D721Med (cell line): ENCODE measurements at regions not wholly inside any gene's neighbourhood (a gene's known extent, or its start where the extent isn't known, plus 50 kb on each side); places are given as distances from the start of the nearest gene placed in this dataset.

Experiments
- DNase-seq: peaks from one replicate; pipeline ENCODE4 v3.0.0; 2011; ENCODE audit warnings: low spot score; ENCODE audit not compliant: insufficient read length
- FAIRE-seq: peaks from 2 replicates; lab custom pipeline; 2011; peaks lifted over from hg19 to GRCh38; lab: Jason Lieb, UNC
- TF ChIP-seq, protein P1 (sequence below): IDR thresholded peaks from 2 replicates; pipeline ENCODE4 v1.5.1; 2012; ENCODE audit warnings: mild to moderate bottlenecking, control low read depth; ENCODE audit not compliant: insufficient read depth; ENCODE audit errors: missing control alignments

DNA sequence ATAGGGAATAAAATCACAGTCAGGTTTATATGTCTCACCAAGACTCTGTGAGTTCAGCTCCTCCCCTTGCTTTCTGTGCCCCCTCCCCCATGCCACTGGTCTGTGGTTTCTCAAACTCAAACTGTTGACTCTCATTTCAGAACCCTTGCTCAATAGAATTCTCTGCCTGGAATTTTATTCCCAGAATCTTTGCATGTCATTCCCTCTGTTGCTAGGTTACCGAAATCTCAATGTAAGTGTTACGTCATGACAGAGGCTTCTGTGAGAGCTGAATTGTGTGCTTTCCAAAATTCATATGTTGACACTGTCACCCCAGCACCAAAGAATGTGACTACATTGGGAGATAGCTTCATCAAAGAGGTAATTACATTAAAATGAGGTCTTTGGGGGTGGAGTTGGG lies 1938.8 kb downstream of the TP53TG3F start:
- FAIRE-seq: no peak
- TF ChIP-seq, protein P1, sequence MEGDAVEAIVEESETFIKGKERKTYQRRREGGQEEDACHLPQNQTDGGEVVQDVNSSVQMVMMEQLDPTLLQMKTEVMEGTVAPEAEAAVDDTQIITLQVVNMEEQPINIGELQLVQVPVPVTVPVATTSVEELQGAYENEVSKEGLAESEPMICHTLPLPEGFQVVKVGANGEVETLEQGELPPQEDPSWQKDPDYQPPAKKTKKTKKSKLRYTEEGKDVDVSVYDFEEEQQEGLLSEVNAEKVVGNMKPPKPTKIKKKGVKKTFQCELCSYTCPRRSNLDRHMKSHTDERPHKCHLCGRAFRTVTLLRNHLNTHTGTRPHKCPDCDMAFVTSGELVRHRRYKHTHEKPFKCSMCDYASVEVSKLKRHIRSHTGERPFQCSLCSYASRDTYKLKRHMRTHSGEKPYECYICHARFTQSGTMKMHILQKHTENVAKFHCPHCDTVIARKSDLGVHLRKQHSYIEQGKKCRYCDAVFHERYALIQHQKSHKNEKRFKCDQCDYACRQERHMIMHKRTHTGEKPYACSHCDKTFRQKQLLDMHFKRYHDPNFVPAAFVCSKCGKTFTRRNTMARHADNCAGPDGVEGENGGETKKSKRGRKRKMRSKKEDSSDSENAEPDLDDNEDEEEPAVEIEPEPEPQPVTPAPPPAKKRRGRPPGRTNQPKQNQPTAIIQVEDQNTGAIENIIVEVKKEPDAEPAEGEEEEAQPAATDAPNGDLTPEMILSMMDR: no peak
- no peak for DNase-seq

DNA sequence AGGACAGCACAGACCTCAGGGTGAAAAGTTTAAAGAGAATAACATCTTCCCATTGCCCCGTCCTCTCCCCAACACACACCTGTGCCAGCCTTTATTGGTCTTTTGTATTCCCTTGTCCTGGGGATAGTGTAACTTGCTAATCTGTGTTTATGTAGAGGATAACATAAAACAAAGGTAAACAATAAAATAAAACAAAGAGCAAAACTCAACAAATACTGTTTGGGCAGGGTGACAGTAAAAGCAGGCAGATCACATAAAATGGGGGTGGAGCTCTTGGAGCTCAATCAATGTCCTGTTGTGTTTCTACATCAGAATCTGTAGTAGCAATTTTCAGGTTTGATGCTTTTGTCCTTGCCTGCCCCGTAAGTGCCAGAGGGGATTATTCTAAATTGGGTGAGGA lies 1939.7 kb downstream of the TP53TG3F start:
- TF ChIP-seq, protein P1: no peak
- FAIRE-seq (no peak), DNase-seq (no peak)

DNA sequence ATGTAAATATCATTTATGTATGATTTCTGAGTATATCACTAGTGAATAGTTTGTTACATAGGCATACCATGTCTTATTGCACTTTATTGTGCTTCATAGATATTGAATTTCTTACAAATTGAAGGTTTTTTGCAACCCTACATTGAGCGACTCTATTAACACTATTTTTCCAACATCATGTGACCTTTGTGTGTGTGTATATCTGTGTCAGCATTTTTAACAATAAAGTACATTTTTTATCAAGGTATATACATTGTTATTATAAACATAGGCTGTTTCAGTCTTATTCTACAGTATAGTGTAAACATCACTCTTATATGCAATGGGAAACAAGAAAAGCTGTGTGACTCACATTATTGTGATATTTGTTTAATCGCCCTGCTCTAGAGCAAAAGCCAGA lies 1944.9 kb downstream of the TP53TG3F start:
- no peak for FAIRE-seq
- DNase-seq: no peak
- TF ChIP-seq, protein P1: no peak

DNA sequence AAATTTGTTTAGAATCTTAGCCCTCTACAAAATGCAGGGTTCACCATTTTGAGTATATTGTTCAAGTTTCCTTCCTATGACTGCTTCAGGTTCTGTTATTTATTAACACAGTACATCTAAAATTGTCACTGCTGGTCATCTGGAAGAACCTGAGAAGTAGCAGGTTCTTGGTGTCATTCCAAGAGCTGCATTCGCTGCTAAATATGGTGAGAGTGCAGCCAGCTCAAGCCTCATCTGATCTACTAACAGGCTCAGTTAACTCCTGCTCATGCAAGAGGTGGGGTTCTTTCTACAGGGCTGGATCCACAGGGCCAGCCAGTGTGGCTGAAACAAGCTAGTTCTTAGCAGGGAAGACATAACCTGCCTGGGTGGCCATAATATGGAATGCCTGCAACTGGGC lies 1946.1 kb downstream of the TP53TG3F start:
- no peak for FAIRE-seq
- no peak for DNase-seq
- TF ChIP-seq, protein P1: no peak

DNA sequence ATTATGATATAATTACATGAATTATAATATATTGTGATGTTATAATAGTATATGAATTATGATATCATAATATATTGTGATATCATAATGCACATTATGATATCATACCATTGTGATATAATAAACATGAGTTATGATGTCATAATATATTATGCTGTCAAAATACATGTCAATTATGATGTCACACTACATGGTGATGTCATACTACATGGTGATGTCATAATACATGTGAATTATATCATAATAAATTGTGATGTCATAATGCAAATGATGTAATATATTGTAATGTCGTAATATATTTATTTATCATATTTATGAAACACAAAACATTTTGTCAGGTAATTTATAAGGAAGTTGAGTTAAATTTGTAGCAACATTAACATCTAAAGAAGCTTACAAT lies 1950.1 kb downstream of the TP53TG3F start:
- DNase-seq (no peak), FAIRE-seq (no peak)
- TF ChIP-seq, protein P1: no peak

DNA sequence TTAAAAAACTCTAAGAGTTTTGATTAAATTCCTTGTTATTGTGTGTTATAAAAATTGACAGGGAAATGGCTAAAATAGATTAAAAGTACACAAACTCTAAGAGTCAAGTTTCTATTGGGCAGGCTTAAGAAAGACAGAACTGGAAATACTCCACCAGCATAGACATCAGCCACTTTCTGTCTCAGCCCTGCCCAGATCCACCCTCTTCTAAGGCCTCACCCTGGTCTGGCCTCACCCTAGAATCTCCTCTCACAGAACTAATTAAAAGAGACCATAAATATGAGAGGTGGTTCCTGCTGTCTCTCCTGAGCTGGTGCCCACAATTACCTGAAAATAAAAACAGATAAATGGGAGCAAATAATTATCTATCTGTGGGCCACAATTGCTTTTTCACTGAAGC lies 1951.0 kb downstream of the TP53TG3F start:
- no peak for FAIRE-seq
- TF ChIP-seq, protein P1: no peak
- no peak for DNase-seq

DNA sequence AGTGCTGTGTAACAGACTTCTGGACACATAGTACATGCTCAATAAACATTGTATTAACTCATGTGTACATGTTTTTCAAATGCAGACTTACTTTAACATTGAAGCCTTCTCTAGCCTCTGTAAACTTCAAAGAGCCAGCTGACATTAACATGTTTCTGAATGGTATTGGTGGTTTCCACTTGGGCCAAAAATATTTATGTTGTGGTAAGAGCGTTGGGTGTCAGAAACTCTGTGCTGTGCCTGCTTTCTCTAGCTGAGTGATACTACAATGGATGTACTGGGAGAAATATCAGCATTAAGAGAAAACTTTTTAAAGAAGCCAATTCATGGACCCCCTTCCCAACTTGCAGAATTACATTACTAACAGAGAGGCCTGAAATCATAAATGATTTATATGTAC lies 1951.7 kb downstream of the TP53TG3F start:
- FAIRE-seq: no peak

More for the DNA sequence above, 1951.7 kb downstream of the TP53TG3F start:
- no peak for DNase-seq
- TF ChIP-seq, protein P1: no peak
